ENCODE measurements at regions not wholly inside any gene's neighbourhood (a gene's known extent, or its start where the extent isn't known, plus 50 kb on each side); places are given as distances from the start of the nearest gene placed in this dataset.

DNA sequence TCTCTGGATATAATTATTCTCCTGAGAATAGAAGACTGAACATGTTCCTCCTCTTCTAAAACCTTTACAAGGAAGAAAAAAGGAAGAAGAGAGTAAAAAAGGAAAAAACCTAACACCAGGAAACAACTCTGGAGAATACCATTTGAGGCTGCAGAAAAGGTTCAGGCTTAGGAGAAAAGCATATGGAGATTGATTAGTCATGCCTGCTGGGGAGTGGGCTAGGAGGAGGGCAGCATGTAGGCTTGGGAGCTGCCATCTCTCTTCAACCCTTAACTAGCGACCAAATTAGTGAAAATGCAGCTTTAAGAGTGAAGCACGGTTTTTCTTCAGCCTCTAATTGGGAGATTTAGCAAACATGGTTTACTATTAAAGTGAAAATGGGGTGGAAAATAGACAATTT, 273.0 kb upstream of the CRY1 start:
- Histone ChIP-seq H3K4me3 (ENCODE audit: control insufficient read depth in 1 of 7, extremely low read depth in 1 of 7, insufficient read depth in 4 of 7, low read depth in 2 of 7, low read length in 6 of 7) (no peak overlapping the region), H3K27ac (ENCODE audit: insufficient read depth in 1 of 2, low read depth in 1 of 2, low read length in 2 of 2, poor library complexity in 1 of 2, severe bottlenecking in 2 of 2) (no peak overlapping the region), H3K27me3 (replicated peaks in 2 of 5; ENCODE audit: control insufficient read depth in 4 of 5, insufficient read depth in 5 of 5, low read length in 4 of 5) (no peaks in the 10 kb centered on the region), H3K4me1 (ENCODE audit: control extremely low read depth in 1 of 4, control insufficient read depth in 4 of 4, insufficient read depth in 4 of 4, low read length in 3 of 4) (peaks cover 0 to 13% (median 0%) of the 10 kb centered on the region in 4 experiments), H3K9me3 (ENCODE audit: control extremely low read depth in 1 of 5, control insufficient read depth in 4 of 5, insufficient read depth in 2 of 5, low read depth in 1 of 5, low read length in 4 of 5) (no peaks in the 10 kb centered on the region), H3K36me3 (ENCODE audit: control insufficient read depth in 4 of 4, insufficient read depth in 4 of 4, low read length in 3 of 4) (no peaks in the 10 kb centered on the region)
- DNase-seq = no peak
- no CpG with 5 or more reads among the region's 2 CpGs for WGBS (ENCODE audit: insufficient coverage)
- ChIA-PET CTCF (no interaction called here), POLR2A (no interaction called here)

GRCh38 chr12:107368586-107368985, 275.2 kb upstream of the CRY1 start:
- DNase-seq = peak in 1 of 3 donors; percentile 23
- no peaks in the 10 kb centered on the region for H3K27me3 ChIP-seq (replicated peaks in 2 of 5; ENCODE audit: control insufficient read depth in 4 of 5, insufficient read depth in 5 of 5, low read length in 4 of 5)
- H3K9me3 ChIP-seq (ENCODE audit: control extremely low read depth in 1 of 5, control insufficient read depth in 4 of 5, insufficient read depth in 2 of 5, low read depth in 1 of 5, low read length in 4 of 5) = no peaks in the 10 kb centered on the region
- no peaks in the 10 kb centered on the region for H3K36me3 ChIP-seq (ENCODE audit: control insufficient read depth in 4 of 4, insufficient read depth in 4 of 4, low read length in 3 of 4)
- 100% methylated on average over 1 of the region's 5 CpGs for WGBS (ENCODE audit: insufficient coverage)
- ChIA-PET POLR2A (no interaction called here), CTCF (no interaction called here)
- H3K4me3 ChIP-seq (ENCODE audit: control insufficient read depth in 1 of 7, extremely low read depth in 1 of 7, insufficient read depth in 4 of 7, low read depth in 2 of 7, low read length in 6 of 7) = peak overlapping the region in 1 of 7 experiments; percentile 25
- H3K4me1 ChIP-seq (ENCODE audit: control extremely low read depth in 1 of 4, control insufficient read depth in 4 of 4, insufficient read depth in 4 of 4, low read length in 3 of 4) = peaks cover 6 to 32% (median 11%) of the 10 kb centered on the region in 4 experiments
- no peak overlapping the region for H3K27ac ChIP-seq (ENCODE audit: insufficient read depth in 1 of 2, low read depth in 1 of 2, low read length in 2 of 2, poor library complexity in 1 of 2, severe bottlenecking in 2 of 2)

GRCh38 chr12:107369006-107369405, 275.7 kb upstream of the CRY1 start:
- peak in 1 of 3 donors; percentile 21 for DNase-seq
- WGBS (ENCODE audit: insufficient coverage) = no CpG with 5 or more reads among the region's 2 CpGs
- H3K9me3 ChIP-seq (ENCODE audit: control extremely low read depth in 1 of 5, control insufficient read depth in 4 of 5, insufficient read depth in 2 of 5, low read depth in 1 of 5, low read length in 4 of 5) = no peaks in the 10 kb centered on the region
- POLR2A ChIA-PET = no interaction called here
- CTCF ChIA-PET = no interaction called here
- no peak overlapping the region for H3K27ac ChIP-seq (ENCODE audit: insufficient read depth in 1 of 2, low read depth in 1 of 2, low read length in 2 of 2, poor library complexity in 1 of 2, severe bottlenecking in 2 of 2)
- H3K4me1 ChIP-seq (ENCODE audit: control extremely low read depth in 1 of 4, control insufficient read depth in 4 of 4, insufficient read depth in 4 of 4, low read length in 3 of 4) = peaks cover 6 to 36% (median 14%) of the 10 kb centered on the region in 4 experiments
- peak overlapping the region in 1 of 7 experiments; percentile 25 for H3K4me3 ChIP-seq (ENCODE audit: control insufficient read depth in 1 of 7, extremely low read depth in 1 of 7, insufficient read depth in 4 of 7, low read depth in 2 of 7, low read length in 6 of 7)
- no peaks in the 10 kb centered on the region for H3K36me3 ChIP-seq (ENCODE audit: control insufficient read depth in 4 of 4, insufficient read depth in 4 of 4, low read length in 3 of 4)
- H3K27me3 ChIP-seq (replicated peaks in 2 of 5; ENCODE audit: control insufficient read depth in 4 of 5, insufficient read depth in 5 of 5, low read length in 4 of 5) = peaks cover 0 to 2% (median 0%) of the 10 kb centered on the region in 5 experiments

DNA sequence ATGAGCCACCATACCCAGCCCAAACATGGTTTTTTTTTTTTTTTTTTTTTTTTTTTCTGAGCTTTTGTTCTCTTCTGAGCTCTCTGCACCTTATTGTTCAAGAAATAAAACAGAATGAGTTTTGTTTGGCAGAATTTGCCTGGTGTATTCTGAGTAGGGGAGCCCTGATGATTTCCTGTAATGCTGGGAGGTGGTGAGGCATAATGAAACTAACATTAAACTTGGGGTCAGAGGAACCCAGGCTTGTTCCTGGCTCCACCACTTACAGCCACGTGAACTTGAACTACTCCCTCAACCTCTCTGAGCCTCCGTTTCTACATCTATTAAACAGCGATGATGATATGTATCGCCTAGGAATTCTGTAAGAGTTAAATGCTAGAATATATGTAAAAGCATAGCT, 276.3 kb upstream of the CRY1 start:
- Histone ChIP-seq H3K36me3 (ENCODE audit: control insufficient read depth in 4 of 4, insufficient read depth in 4 of 4, low read length in 3 of 4) (no peaks in the 10 kb centered on the region), H3K27me3 (replicated peaks in 2 of 5; ENCODE audit: control insufficient read depth in 4 of 5, insufficient read depth in 5 of 5, low read length in 4 of 5) (peaks cover 0 to 2% (median 0%) of the 10 kb centered on the region in 5 experiments), H3K9me3 (ENCODE audit: control extremely low read depth in 1 of 5, control insufficient read depth in 4 of 5, insufficient read depth in 2 of 5, low read depth in 1 of 5, low read length in 4 of 5) (no peaks in the 10 kb centered on the region), H3K27ac (ENCODE audit: insufficient read depth in 1 of 2, low read depth in 1 of 2, low read length in 2 of 2, poor library complexity in 1 of 2, severe bottlenecking in 2 of 2) (no peak overlapping the region), H3K4me3 (ENCODE audit: control insufficient read depth in 1 of 7, extremely low read depth in 1 of 7, insufficient read depth in 4 of 7, low read depth in 2 of 7, low read length in 6 of 7) (no peak overlapping the region), H3K4me1 (ENCODE audit: control extremely low read depth in 1 of 4, control insufficient read depth in 4 of 4, insufficient read depth in 4 of 4, low read length in 3 of 4) (peaks cover 6 to 41% (median 17%) of the 10 kb centered on the region in 4 experiments)
- CTCF ChIA-PET = no interaction called here
- 20% methylated on average over 1 of the region's 4 CpGs for WGBS (ENCODE audit: insufficient coverage)
- POLR2A ChIA-PET = no interaction called here
- peak in 2 of 3 donors; percentile 32 to 41 for DNase-seq

GRCh38 chr12:107372229-107372658, 278.9 kb upstream of the CRY1 start:
- peak; percentile 60 to 90 (median 89) for DNase-seq
- Histone ChIP-seq H3K4me1 (ENCODE audit: control extremely low read depth in 1 of 4, control insufficient read depth in 4 of 4, insufficient read depth in 4 of 4, low read length in 3 of 4) (peaks cover 6 to 41% (median 17%) of the 10 kb centered on the region in 4 experiments), H3K27me3 (replicated peaks in 2 of 5; ENCODE audit: control insufficient read depth in 4 of 5, insufficient read depth in 5 of 5, low read length in 4 of 5) (peaks cover 0 to 2% (median 0%) of the 10 kb centered on the region in 5 experiments), H3K4me3 (ENCODE audit: control insufficient read depth in 1 of 7, extremely low read depth in 1 of 7, insufficient read depth in 4 of 7, low read depth in 2 of 7, low read length in 6 of 7) (no peak overlapping the region), H3K27ac (ENCODE audit: insufficient read depth in 1 of 2, low read depth in 1 of 2, low read length in 2 of 2, poor library complexity in 1 of 2, severe bottlenecking in 2 of 2) (no peak overlapping the region), H3K36me3 (ENCODE audit: control insufficient read depth in 4 of 4, insufficient read depth in 4 of 4, low read length in 3 of 4) (no peaks in the 10 kb centered on the region), H3K9me3 (ENCODE audit: control extremely low read depth in 1 of 5, control insufficient read depth in 4 of 5, insufficient read depth in 2 of 5, low read depth in 1 of 5, low read length in 4 of 5) (no peaks in the 10 kb centered on the region)
- ChIA-PET POLR2A (no interaction called here), CTCF (interaction anchor here (0.8 to 2.0 kb wide), 8 partner anchors 9 to 234 kb away, joined by 3 to 7 read pairs (median 4); no protein-coding TSS in a partner anchor)
- 17% methylated on average over 5 of the region's 5 CpGs for WGBS (ENCODE audit: insufficient coverage)

DNA sequence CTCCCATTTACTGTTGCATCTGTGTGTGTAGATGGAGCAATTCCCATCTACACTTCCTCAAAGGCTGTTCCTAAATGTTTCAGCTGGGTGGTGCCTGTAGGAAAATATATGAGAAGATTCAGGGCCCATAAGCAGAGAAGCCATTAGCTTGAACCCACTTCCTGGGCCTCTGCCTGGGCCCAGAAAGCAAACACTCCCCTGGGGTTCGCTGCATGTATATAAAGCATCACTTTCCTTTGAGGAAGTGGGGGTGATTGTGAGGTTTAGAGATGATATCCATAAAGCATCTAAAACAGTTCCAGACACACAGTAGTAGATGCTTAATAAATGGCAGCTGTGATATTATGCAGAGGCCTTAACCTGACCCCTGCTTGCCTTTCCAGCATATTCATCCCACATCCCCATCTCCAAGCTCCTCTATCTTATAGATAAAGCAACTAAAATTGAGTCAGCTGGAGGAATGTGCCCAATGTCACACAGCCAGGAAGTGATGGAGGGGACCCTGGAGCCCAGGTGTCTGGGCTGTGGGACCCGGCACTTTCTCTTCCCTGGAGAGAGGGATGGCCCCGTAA, 280.0 kb upstream of the CRY1 start:
- no peak overlapping the region for H3K27ac ChIP-seq (ENCODE audit: insufficient read depth in 1 of 2, low read depth in 1 of 2, low read length in 2 of 2, poor library complexity in 1 of 2, severe bottlenecking in 2 of 2)

GRCh38 chr12:107374161-107374840, 281.0 kb upstream of the CRY1 start:
- CTCF ChIA-PET = interaction anchor here (1.0 to 1.8 kb wide), 4 partner anchors 20 to 231 kb away, joined by 3 to 5 read pairs (median 3); no protein-coding TSS in a partner anchor
- POLR2A ChIA-PET = no interaction called here
- Histone ChIP-seq H3K36me3 (ENCODE audit: control insufficient read depth in 4 of 4, insufficient read depth in 4 of 4, low read length in 3 of 4) (no peaks in the 10 kb centered on the region), H3K4me3 (ENCODE audit: control insufficient read depth in 1 of 7, extremely low read depth in 1 of 7, insufficient read depth in 4 of 7, low read depth in 2 of 7, low read length in 6 of 7) (no peak overlapping the region), H3K27ac (ENCODE audit: insufficient read depth in 1 of 2, low read depth in 1 of 2, low read length in 2 of 2, poor library complexity in 1 of 2, severe bottlenecking in 2 of 2) (no peak overlapping the region), H3K27me3 (replicated peaks in 2 of 5; ENCODE audit: control insufficient read depth in 4 of 5, insufficient read depth in 5 of 5, low read length in 4 of 5) (peaks cover 0 to 2% (median 0%) of the 10 kb centered on the region in 5 experiments), H3K4me1 (ENCODE audit: control extremely low read depth in 1 of 4, control insufficient read depth in 4 of 4, insufficient read depth in 4 of 4, low read length in 3 of 4) (peaks cover 6 to 36% (median 17%) of the 10 kb centered on the region in 4 experiments), H3K9me3 (ENCODE audit: control extremely low read depth in 1 of 5, control insufficient read depth in 4 of 5, insufficient read depth in 2 of 5, low read depth in 1 of 5, low read length in 4 of 5) (no peaks in the 10 kb centered on the region)
- DNase-seq = no peak
- WGBS (ENCODE audit: insufficient coverage) = 31% methylated on average over 9 of the region's 10 CpGs

More for the DNA sequence above, 280.0 kb upstream of the CRY1 start:
- ChIA-PET POLR2A (no interaction called here), CTCF (interaction anchor here (1.3 to 2.0 kb wide), 3 partner anchors 11 to 232 kb away, joined by 3 to 7 read pairs (median 5); no protein-coding TSS in a partner anchor)
- H3K4me1 ChIP-seq (ENCODE audit: control extremely low read depth in 1 of 4, control insufficient read depth in 4 of 4, insufficient read depth in 4 of 4, low read length in 3 of 4) = peaks cover 6 to 41% (median 17%) of the 10 kb centered on the region in 4 experiments
- peaks cover 0 to 2% (median 0%) of the 10 kb centered on the region in 5 experiments for H3K27me3 ChIP-seq (replicated peaks in 2 of 5; ENCODE audit: control insufficient read depth in 4 of 5, insufficient read depth in 5 of 5, low read length in 4 of 5)
- H3K9me3 ChIP-seq (ENCODE audit: control extremely low read depth in 1 of 5, control insufficient read depth in 4 of 5, insufficient read depth in 2 of 5, low read depth in 1 of 5, low read length in 4 of 5) = no peaks in the 10 kb centered on the region
- WGBS (ENCODE audit: insufficient coverage) = 93% methylated on average over 2 of the region's 3 CpGs
- H3K36me3 ChIP-seq (ENCODE audit: control insufficient read depth in 4 of 4, insufficient read depth in 4 of 4, low read length in 3 of 4) = no peaks in the 10 kb centered on the region
- no peak overlapping the region for H3K4me3 ChIP-seq (ENCODE audit: control insufficient read depth in 1 of 7, extremely low read depth in 1 of 7, insufficient read depth in 4 of 7, low read depth in 2 of 7, low read length in 6 of 7)
- peak in 1 of 3 donors; percentile 19 for DNase-seq

All from common myeloid progenitor, CD34-positive (primary cell).